HFFc6 (cell line): ENCODE measurements at regions not wholly inside any gene's neighbourhood (a gene's known extent, or its start where the extent isn't known, plus 50 kb on each side); places are given as distances from the start of the nearest gene placed in this dataset.

Source experiments
- DNase-seq: peaks from one replicate; pipeline ENCODE4 v3.0.0-alpha.2; 2018
- H3K27ac Mint-ChIP-seq: 2 replicates; pipeline ENCODE4 v1.8.0; 2020; ENCODE audit warnings: mild to moderate bottlenecking, mixed read lengths
- H3K27me3 Mint-ChIP-seq: 2 replicates; pipeline ENCODE4 v1.8.0; 2021; ENCODE audit warnings: mild to moderate bottlenecking, moderate library complexity, mixed read lengths; ENCODE audit not compliant: insufficient read depth
- H3K36me3 Mint-ChIP-seq: 2 replicates; pipeline ENCODE4 v1.8.0; 2021; ENCODE audit warnings: low read depth, mixed read lengths
- H3K4me1 Mint-ChIP-seq: 2 replicates; pipeline ENCODE4 v1.8.0; 2020; ENCODE audit warnings: low read depth, mixed read lengths
- H3K4me3 Mint-ChIP-seq: 2 replicates; pipeline ENCODE4 v1.8.0; 2020; ENCODE audit warnings: mild to moderate bottlenecking, moderate library complexity, mixed read lengths
- H3K9me3 Mint-ChIP-seq: 2 replicates; pipeline ENCODE4 v1.8.0; 2020; ENCODE audit warnings: mild to moderate bottlenecking, mixed read lengths
- TF ChIP-seq, protein P1 (sequence below): fragments of 200-600 bp; sonication (generic); IDR thresholded peaks from 2 replicates; pipeline ENCODE4 v1.5.0; 2021; ENCODE audit warnings: antibody characterized with exemption, mild to moderate bottlenecking

DNA sequence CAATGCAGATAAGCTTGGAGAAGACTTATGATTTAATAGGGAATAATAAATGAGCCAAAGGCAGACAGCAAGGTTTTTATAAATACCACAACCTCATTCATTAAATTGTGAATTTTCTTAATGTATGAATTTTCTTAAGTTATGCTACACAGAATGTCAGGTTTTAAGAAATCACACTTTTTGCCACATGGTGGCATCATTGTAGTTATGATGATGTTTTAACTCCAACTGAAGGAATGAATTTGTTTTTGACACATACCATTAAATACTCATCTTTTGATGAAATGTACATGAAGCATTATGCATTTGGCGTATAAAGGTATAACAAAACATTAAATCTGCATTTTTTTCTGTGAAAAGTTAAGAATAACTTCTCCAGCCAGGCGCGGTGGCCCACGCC, 524.1 kb upstream of the FBXO33 start:
- peaks cover 55% of the 10 kb centered on the region for H3K9me3 Mint-ChIP-seq
- no peak overlapping the region for H3K4me3 Mint-ChIP-seq
- H3K27me3 Mint-ChIP-seq: no peaks in the 10 kb centered on the region; the same call in 1 of the 2 replicates
- no peak for DNase-seq
- H3K27ac Mint-ChIP-seq: no peak overlapping the region
- TF ChIP-seq, protein P1, sequence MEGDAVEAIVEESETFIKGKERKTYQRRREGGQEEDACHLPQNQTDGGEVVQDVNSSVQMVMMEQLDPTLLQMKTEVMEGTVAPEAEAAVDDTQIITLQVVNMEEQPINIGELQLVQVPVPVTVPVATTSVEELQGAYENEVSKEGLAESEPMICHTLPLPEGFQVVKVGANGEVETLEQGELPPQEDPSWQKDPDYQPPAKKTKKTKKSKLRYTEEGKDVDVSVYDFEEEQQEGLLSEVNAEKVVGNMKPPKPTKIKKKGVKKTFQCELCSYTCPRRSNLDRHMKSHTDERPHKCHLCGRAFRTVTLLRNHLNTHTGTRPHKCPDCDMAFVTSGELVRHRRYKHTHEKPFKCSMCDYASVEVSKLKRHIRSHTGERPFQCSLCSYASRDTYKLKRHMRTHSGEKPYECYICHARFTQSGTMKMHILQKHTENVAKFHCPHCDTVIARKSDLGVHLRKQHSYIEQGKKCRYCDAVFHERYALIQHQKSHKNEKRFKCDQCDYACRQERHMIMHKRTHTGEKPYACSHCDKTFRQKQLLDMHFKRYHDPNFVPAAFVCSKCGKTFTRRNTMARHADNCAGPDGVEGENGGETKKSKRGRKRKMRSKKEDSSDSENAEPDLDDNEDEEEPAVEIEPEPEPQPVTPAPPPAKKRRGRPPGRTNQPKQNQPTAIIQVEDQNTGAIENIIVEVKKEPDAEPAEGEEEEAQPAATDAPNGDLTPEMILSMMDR: no peak
- H3K4me1 Mint-ChIP-seq: no peaks in the 10 kb centered on the region
- H3K36me3 Mint-ChIP-seq: peaks cover 5% of the 10 kb centered on the region; the same call in 1 of the 2 replicates

DNA sequence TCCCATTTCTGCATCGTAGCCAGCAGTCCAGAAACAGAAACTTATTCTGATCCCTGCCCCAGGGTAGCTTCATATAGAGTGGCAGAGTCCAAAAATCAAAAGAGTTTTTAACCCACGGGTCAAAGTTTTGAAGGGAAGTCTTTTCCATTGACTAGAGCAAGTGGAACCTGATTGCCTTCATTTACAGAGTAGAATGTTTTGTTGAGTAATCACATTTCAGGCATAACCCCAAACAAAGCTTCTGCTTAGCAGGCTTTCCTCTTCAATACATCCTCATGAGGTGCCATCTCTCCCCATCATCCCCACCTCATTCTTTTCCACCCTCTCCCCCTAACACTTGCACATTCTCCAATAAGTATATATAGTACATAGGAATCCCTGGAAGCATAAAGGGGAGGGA, 516.0 kb upstream of the FBXO33 start:
- peaks cover 66% of the 10 kb centered on the region for H3K9me3 Mint-ChIP-seq
- no peaks in the 10 kb centered on the region for H3K27me3 Mint-ChIP-seq
- no peaks in the 10 kb centered on the region; the same call in 1 of the 2 replicates for H3K36me3 Mint-ChIP-seq
- no peak overlapping the region for H3K27ac Mint-ChIP-seq
- no peak overlapping the region for H3K4me3 Mint-ChIP-seq
- H3K4me1 Mint-ChIP-seq: no peaks in the 10 kb centered on the region
- TF ChIP-seq, protein P1: no peak
- no peak for DNase-seq

DNA sequence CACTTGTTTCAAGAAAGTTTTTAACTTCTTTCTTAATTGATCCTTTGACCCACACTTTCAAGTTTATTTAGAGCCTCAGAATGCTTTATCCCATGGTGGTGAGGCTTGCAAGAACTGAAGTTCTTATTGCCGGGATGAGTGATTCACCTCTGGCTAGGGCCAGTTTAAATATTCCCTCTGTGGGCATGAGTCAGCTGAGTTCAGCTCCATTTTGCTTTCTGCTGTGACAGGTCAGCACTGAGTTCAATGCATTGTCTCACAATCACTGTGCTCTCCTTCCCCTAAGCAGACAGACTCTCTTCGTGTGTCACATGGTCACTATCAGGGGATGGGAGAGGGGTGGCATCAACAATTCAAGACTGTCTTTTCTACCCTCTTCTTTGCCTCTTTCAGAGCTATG, 514.6 kb upstream of the FBXO33 start:
- DNase-seq: no peak
- no peaks in the 10 kb centered on the region for H3K4me1 Mint-ChIP-seq

GRCh38 chr14:39939023-39939422, 506.8 kb upstream of the FBXO33 start:
- no peak overlapping the region for H3K27ac Mint-ChIP-seq
- peaks cover 35% of the 10 kb centered on the region for H3K9me3 Mint-ChIP-seq
- no peaks in the 10 kb centered on the region for H3K27me3 Mint-ChIP-seq
- no peaks in the 10 kb centered on the region for H3K36me3 Mint-ChIP-seq
- DNase-seq: no peak
- no peak overlapping the region for H3K4me3 Mint-ChIP-seq
- no peaks in the 10 kb centered on the region for H3K4me1 Mint-ChIP-seq
- TF ChIP-seq, protein P1: no peak

More for the DNA sequence above, 514.6 kb upstream of the FBXO33 start:
- Mint-ChIP-seq H3K9me3 (peaks cover 52% of the 10 kb centered on the region), H3K36me3 (no peaks in the 10 kb centered on the region; the same call in 1 of the 2 replicates), H3K27ac (no peak overlapping the region), H3K4me3 (no peak overlapping the region), H3K27me3 (no peaks in the 10 kb centered on the region)
- TF ChIP-seq, protein P1: no peak

DNA sequence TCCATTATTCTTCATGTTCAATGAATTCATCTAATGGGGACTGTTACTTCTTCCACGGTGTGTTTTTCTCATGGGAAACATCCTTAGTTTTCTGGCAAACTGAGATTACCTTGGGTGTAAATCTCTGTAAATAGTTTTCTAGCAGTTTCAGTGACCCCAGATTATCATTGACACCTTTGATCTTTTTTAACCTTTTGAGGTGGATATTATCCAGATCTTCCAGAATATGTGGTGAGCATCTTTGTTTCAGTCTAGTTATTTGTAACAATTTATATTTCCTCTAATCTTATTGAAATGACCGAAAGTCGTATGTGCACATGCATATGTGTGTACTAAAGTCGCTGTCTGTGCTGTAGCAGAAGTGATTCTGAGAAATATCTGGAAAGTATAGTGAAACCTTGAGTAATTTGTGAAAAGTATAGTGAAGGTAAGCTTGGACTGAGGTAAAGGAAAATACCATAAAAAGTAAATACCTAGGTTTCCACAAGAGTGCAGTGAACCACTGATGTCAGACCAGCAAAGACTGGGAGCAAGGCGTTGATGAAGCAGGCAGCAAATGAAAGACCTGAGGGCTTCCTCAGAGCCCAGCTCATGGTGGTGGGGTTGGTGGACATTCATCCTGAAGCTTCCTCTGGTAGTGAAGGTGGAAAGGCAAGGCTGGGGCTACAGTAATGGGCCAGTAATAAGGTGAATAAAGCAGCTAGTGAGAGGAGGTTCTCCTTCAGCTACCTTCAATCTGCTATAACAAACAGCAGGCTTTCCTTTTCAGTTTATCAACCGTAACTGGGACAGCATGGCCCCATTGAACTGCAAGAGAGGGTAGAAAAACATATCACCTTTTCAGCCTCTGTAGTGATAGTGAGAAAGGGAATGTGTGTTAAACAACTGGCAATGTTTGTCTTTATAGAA, 480.2 kb upstream of the FBXO33 start:
- TF ChIP-seq, protein P1: no peak
- Mint-ChIP-seq H3K4me3 (no peak overlapping the region), H3K27ac (no peak overlapping the region), H3K36me3 (peaks cover 5% of the 10 kb centered on the region; the same call in 1 of the 2 replicates), H3K27me3 (no peaks in the 10 kb centered on the region), H3K9me3 (peaks cover 32% of the 10 kb centered on the region), H3K4me1 (no peaks in the 10 kb centered on the region)
- DNase-seq: no peak
